Stimulated activated CD4-positive, alpha-beta T cell treated with anti-CD3 and anti-CD28 coated beads, Interleukin-12 subunit alpha, Interleukin-12 subunit beta, amount 100 ng/mL, for 48 hours (primary cell): ENCODE measurements at regions not wholly inside any gene's neighbourhood (a gene's known extent, or its start where the extent isn't known, plus 50 kb on each side); places are given as distances from the start of the nearest gene placed in this dataset.
"Not testable (repeated sequence)": the region's sequence is repeated elsewhere in the genome, so short reads cannot be mapped to it uniquely, and the experiment has no call there.

ENCODE experiments used
- DNase-seq, 3 donors: peaks; one replicate each; pipeline ENCODE4 v3.0.0-alpha.2; 2020; ENCODE audit warnings: low read depth in 2 of 3, low spot score in 1 of 3

DNA sequence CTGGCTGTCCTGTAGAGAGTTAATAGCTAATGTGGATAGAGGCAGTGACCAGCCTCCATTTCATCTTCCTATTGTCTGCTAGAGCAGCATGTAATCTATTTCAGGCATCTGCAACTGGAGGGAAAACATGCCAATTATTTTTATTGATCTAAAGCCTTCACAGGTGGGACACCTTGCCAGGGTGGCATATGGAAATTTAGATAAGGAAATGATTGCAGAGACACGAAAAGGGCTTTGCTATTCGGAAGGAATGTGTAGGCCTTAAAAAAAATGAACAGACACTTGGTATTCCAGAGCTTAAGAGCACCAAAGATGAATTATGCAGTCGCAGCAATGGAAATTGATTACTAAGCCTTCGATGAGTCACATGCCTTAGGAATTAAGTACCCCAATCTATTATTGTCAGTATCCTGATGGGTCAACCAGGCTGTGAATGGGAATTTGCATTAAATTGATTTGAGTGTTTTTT, 454.7 kb downstream of the SQOR start:
- no peak for DNase-seq

DNA sequence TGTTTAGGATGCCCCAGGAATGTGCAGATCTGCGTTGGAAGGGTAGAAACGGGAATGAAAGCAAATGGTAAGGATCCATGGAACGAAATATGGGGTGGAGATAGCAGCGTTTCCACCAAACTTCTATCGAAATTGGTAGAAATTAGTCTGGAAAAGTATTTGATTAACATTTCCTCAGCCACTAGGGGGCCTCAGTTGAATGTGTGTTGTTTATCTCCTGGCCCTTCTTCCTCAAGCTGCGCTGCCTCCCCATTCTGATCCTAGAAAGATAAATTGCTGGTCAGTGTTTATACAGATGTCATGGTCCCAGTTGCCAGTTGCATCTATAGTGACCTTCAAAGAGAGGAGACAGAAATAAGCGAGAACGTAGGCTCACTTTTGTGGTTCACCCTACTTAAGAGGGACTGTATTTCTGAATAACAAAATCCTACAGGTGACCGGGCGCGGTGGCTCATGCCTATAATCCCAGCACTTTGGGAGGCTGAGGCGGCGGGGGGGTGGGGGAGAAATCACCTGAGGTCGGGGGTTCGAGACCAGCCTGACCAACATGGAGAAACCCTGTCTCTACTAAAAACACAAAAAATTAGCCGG, 457.1 kb downstream of the SQOR start:
- DNase-seq: peak in 2 of 3 donors; percentile 2 to 3

DNA sequence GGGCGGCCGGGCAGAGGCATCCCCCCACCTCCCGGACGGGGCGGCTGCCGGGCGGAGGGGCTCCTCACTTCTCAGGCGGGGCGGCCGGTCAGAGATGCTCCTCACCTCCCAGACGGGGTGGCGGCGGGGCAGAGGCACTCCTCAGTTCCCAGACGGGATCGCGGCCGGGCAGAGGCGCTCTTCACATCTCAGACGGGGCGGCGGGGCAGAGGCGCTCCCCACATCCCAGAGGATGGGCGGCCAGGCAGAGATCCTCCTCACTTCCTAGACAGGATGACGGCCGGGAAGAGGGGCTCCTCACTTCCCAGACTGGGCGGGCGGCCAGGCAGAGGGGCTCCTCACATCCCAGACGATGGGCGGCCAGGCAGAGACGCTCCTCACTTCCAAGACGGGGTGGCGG, 463.2 kb downstream of the SQOR start:
- not testable (repeated sequence) for DNase-seq

DNA sequence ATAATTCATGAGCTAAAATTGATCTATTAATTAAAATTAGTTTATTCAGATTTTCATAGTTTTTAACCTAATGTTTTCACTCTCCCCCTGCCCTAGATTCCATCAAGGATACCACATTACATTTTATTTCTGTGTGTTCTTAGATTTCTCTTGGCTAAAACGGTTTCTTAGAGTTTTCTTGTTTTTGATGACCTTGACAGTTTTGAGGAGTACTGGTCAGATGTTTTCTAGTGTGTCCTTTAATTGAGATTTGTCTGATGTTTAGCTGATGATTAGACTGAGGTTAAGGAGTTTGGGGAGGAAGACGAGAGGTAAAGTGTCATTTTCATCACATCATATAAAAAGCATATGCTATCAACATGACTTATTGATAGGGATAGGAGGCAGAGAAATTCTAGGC, 475.9 kb downstream of the SQOR start:
- no peak for DNase-seq

DNA sequence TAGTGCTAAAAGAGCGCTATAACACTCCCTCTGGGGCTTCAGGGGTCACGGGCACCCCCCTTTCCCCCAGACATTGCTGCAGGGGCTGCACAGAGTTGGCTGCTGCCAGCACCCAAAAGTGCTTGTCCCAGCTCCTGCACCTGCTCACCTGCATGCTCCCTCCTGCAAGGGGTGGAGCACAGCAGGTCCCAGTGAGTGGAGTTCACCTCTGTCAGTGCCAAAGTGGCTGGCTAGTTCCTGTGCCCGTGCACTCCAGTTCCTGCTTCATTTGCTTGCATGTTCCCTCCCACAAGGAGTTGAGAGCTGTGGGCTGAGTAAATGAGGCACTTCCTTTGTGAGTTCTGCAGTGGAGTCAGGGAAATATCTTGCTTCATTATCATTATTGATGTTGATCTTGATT, 476.9 kb downstream of the SQOR start:
- DNase-seq: no peak

DNA sequence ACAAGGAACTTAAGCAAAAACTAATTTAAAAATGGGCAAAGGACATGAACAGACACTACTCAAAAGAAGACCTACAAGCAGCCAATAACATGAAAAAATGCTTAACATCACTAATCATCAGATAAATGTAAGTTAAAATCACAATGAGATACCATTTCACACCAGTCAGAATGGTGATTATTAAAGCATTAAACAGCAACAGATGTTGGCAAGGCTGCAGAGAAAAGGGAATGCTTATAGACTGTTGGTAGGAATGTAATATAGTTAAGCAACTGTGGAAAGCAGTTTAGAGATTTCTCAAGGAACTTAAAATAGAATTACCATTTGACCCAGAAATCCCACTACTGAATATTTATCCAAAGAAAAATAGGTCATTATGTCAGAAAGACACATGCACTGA, 482.2 kb downstream of the SQOR start:
- DNase-seq: no peak

DNA sequence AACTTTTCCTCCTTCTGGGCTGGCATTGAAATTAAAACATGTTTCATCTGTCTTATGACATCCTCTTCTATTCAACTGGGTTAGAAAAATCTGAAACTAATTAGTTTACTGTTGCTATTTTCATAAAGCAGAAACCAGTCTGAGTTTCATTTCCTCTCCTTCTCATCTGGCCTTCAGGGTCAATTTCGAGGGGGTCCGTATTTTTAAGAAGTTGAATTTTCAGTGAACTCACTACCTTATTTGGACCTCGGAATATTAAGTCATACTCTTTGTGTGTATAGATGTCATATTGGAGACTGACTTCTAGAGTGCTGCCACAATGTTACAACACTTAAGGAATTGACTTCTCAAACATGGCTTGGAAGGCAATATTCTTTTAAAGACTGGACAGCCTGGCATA, 485.9 kb downstream of the SQOR start:
- DNase-seq: no peak

DNA sequence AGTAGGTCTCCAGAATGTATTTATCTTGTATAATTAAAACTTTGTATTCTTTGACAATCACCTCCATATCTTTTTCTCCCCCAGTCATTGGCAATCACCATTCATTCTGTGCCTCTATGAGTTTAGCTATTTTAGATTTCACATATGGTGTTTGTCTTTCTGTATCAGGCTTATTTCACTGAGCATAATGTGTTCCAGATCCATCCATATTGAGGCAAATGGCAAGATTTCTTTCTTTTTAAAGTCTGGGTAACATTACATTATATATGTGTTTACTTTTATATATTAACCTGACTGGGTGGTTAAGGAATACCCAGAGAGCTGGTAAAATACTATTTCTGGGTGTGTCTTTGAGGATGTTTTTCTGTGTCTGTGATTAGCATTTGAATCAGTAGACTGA, 486.6 kb downstream of the SQOR start:
- DNase-seq: no peak

DNA sequence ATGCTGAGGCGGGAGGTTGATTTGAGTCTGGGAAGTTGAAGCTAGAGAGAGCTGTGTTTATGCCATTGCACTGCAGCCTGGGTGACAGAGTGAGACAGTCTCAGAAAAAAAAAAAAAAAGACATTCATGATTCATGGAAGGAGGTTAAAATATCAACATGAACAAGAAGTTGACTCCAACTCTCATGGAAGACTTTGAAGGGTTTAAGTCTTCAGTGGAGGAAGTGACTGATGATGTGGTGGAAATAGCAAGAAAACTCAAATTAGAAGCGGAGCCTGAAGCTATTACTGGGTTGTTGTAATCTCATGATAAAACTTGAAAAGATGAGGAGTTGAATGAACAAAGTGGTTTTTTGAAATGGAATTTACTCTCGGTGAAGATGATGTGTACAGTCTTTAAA, 491.8 kb downstream of the SQOR start:
- DNase-seq: no peak

DNA sequence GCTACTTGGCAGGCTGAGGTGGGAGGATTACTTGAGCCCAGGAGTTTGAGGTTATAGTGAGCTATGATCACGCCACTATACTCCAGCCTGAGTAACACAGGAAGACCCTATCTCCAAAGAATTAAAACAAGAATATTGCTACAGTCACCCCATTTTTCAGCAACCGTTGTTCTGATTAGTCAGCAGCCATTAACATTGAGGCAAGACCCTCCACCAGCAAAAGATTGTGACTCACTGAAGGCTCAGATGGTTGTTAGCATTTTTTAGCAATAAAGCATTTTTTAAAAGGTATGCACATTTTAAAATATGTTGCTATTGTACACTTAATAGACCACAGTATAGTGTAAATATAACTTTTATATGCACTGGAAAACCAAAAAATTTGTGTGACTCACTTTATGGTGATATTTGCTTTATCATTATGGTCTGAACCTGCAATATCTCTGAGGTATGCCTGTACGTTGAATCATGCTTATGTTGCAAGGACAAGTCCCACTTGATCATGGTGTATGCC, 492.6 kb downstream of the SQOR start:
- no peak for DNase-seq

DNA sequence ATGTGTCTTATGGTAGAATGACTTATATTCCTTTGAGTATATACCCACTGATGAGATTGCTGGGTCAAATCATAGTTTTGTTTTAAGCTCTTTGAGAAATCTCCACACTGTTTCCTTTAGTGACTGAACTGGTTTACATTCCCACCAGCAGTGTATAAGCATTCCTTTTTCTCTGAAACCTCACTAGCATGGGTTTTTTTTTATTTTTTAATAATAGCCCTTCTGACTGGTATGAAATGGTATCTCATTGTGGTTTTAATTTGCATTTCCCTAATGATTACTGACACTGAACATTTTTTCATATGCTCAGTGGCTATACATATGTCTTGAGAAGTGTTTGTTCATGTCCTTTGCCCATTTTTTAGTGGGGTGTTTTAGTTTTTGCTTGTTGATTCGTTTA, 494.3 kb downstream of the SQOR start:
- no peak for DNase-seq

DNA sequence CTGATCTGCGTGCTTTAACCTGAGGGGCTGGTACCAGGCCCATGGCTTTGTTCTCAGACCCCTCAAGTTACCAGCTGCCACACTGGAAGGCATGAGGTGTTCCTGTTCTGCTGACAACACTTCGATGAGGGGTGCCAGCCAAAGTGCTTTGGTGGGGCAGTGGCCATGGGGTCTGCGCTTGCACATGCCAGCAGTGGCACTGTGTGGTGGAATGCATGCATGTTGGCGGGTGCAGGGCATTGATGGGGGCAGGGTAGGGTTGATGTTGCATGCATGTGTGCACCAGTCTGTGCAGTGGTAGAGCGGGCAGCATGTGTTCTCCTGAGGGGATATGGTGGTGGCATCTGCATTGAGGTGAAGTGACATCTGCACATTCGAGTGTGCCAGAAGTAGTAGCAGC, 497.0 kb downstream of the SQOR start:
- no peak for DNase-seq

DNA sequence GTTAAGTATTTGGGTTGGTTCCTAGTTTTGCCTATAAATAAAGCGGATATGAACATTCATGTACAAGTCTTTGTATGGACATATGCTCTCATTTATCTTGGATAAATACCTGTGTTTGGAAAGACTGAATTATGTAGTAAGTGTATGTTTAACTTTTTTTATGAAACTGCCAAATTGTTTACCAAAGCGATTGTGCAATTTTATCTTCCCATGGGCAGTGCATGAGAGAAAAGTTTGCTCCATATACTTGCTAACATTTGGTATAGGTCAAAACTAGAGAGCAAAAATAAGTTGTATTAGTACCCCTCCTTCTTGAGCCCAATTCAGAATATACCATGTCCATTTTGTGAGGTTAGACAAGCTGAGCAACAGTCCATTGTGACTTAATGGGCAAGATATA, 502.6 kb downstream of the SQOR start:
- no peak for DNase-seq

DNA sequence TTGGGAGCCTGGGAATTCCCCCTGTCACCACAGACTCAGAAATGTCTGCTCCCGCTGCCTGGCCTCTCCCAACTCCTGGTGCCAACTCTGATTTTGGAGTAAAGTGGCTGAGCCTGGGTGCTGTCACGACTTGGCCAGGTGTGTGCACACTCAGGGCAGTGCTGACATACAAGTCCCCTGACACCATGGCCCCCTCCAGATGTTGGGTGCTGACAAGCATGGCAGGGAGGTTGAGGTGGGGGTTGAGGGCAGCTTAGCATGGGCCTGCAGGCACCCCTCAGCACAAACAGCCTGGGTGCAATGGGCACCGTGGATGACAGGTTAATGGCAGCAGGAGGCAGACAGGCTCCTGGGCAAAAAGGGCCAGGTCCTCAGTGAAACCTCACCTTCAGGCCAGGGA, 511.2 kb downstream of the SQOR start:
- no peak for DNase-seq

DNA sequence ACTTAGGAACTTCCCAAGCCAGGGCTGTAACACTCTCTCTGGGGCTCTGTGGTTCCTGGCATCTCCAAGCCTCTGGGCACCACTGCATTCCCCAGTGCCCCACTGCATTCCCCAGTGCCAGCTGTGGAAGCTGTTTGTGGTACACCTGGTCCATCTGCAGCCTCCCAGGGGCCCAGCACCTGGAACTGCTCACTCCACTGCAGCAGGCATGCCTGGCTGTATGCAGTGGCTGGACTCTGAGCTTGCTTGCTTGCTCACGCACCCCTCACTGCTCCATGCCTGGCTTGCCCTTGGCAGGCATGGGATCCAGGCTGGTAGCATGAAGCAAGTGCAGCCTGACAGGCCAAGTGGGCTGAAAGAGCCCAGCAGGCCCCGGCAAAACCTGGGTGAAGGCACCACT, 512.1 kb downstream of the SQOR start:
- no peak for DNase-seq

DNA sequence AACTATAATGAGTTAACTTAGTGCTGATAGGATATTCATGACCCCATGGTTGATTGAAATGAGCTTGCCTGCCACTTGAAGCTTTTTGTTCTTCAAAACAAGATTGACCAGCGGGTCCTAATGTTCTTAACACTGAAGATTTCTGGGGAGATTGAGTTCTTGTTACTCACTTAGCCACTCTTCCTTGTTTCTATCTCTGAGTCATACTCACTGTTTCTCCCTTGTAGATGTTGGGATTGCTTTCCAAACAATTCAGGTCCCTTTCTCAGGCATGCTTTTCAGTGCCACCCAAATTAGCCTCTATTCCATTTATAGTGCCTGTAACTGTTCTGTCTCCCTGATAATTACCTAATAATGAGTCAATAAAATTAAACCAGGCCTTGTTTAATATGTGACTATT, 517.0 kb downstream of the SQOR start:
- DNase-seq: no peak

DNA sequence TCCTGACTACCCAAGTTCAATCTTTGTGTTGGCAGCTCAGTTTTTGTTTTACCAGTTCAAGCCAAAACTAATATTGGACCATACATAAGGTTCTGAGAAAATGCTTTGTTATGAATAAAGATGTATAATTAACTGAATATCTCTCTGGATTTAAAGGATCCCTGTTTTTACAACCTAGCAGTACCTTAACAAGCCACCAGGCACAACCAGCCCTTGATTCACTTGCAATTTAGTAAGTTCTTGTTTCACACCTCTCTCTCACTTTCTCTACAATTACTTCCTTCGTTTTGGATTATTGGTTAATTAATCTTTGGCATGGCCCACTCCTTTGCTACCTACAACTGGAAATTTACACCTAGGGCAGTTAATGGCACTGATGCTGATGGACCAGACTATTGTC, 531.9 kb downstream of the SQOR start:
- DNase-seq: no peak

DNA sequence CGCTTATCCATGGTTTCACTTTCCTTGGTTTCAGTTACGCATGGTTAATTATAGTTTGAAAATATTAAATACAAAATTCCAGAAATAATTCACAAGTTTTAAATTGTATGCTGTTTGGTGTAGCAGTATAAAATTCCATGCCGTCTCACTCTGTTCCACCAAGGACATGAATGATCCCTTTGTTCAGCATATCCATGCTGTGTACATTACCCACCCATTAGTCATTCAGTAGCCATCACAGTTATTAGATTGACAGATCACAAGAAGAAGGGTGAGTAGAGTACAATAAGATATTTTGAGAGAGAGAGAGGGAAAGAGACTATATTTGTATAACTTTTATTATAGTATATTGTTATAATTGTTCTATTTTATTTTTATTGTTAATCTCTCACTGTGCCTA, 535.5 kb downstream of the SQOR start:
- no peak for DNase-seq

DNA sequence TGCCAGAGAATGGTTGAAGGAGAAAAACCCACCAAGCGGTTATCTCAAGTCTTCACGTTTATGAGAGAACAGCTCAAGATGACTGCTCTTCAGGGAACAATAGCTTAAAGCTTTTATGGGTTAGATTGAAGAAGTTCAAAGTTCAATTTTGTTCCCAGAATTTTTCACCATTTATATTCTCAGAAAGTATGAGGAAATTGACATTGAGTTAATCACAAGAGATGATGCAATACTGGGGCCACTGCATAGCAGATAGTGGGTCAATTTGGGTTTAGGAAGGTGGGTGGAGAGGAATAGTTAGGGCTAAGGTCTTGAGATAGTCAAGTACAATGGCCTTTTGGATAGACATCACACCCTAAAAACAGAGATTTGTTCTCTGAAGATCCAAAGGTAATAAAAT, 539.3 kb downstream of the SQOR start:
- no peak for DNase-seq

DNA sequence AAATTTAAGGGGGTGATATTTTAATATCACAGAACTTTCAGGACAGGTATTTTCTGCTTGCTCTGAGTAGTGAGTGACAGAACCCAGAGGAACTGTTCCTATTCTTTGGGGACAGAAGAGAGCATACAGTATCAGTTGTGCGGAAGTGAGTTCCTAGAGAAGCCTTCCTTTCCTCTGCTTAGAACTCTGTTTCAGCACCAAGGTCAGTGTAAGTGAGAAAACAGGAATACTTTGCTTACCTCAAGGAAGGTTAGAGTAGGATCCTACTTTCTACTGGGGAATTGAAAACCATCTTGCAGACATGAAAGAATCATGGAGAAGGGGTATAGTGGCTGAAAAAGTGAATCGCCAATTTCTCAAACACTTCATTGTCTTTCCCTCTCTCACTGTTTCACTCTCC, 542.4 kb downstream of the SQOR start:
- no peak for DNase-seq

DNA sequence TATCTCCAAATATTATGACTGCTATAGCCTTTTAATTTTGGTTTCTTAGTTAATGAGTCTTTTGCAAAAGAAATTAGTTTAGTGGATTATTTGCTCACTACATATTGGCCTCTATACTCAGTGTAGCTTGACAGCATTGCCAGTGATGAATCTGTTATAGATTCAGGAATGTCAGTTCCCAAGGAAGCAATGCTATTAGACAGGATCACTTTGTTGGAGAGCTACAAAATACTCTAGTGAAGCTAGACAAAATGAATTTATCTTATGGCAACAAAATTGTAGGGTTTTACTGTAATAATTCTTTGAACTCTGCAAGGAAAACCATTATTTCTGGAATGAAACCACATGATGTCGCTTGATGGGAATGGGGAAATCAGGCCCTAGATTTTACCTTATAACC, 543.3 kb downstream of the SQOR start:
- no peak for DNase-seq

DNA sequence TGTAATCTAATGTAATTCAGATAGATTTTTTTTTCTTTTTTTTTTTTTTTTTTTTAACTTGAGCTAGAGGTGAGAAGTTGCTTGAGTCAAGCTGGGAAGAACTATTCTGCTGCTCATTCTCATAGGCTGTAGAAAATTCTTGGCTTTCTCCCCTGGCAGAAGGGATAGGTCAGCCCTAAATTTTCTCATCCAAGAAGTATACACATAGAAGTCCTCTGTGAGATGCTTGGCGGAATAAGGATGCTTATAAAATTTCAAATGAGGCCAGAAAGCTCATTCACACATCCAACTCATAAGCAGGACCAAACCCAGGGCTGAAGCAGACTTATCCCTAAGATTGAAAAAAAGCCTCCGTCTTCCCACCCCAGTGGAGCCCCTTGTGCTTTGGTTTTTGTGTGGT, 572.5 kb downstream of the SQOR start:
- no peak for DNase-seq

DNA sequence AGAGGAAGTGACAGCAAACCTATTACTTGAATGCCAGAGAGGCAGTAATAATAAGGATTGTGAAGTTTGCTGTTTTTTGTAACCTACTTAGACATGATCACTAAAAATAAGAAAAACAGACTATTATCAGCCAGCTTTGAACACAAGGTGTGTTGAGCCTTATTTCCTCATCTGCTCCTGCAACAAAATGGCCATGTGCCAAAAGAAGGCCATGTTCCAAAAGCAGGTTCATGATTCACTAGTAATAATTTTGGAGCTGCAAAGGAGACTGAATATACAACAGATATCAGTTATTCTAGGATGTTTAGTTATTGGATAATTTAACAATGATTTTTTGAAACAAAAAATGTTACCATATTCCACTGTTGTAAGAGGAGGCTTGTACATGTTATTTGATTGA, 578.7 kb downstream of the SQOR start:
- DNase-seq: no peak

DNA sequence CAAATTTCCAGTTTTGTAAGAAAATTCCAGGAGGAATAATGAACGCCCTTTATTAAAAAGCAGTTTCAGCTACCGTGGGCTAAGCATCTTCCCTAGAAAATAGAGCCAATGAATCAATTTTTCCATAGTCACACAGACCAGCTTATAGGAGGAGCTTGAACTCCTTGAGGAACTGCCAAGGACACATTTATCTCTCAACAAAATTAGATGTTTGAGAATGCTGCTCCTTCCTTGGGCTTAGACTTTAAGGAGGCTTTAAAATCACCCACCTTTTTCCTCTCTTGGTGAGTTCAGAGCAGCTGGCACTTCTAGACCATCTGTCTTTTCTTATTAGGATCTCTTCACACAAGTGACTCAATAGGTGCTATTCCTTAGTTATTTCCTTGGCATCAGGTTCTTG, 588.0 kb downstream of the SQOR start:
- no peak for DNase-seq
